Neural progenitor cell (in vitro differentiated cells): ENCODE measurements at regions not wholly inside any gene's neighbourhood (a gene's known extent, or its start where the extent isn't known, plus 50 kb on each side); places are given as distances from the start of the nearest gene placed in this dataset.
A peak's percentile ranks its signal among the peaks of the same experiment; 100 is the strongest.

Source experiments
- DNase-seq: peaks from one replicate; pipeline ENCODE4 v3.0.0-alpha.2; 2016; ENCODE audit warnings: low spot score
- H2AFZ ChIP-seq: fragments of 200-600 bp; sonication (generic); replicated peaks from 2 replicates; pipeline ENCODE4 v1.6.1; 2016; ENCODE audit warnings: antibody characterized with exemption
- H3F3A ChIP-seq: fragments of 200-600 bp; sonication (generic); 2 replicates; pipeline ENCODE4 v1.6.1; 2016; ENCODE audit warnings: antibody characterized with exemption, low read depth
- H3K27ac ChIP-seq: fragments of 200-600 bp; sonication (generic); 2 replicates; pipeline ENCODE4 v1.5.1; 2016; ENCODE audit warnings: mild to moderate bottlenecking
- H3K27me3 ChIP-seq: fragments of 200-600 bp; sonication (generic); 2 replicates; pipeline ENCODE4 v1.6.1; 2016; ENCODE audit warnings: mild to moderate bottlenecking, moderate library complexity
- H3K36me3 ChIP-seq: fragments of 200-600 bp; sonication (generic); 2 replicates; pipeline ENCODE4 v1.5.1; 2016
- H3K4me1 ChIP-seq: fragments of 200-600 bp; sonication (generic); 2 replicates; pipeline ENCODE4 v1.6.1; 2016; ENCODE audit warnings: mixed run types
- H3K4me2 ChIP-seq: fragments of 200-600 bp; sonication (generic); 2 replicates; pipeline ENCODE4 v1.6.1; 2016
- H3K4me3 ChIP-seq: fragments of 200-600 bp; sonication (generic); 2 replicates; pipeline ENCODE4 v1.5.1; 2016
- H3K79me2 ChIP-seq: fragments of 200-600 bp; sonication (generic); 2 replicates; pipeline ENCODE4 v1.6.1; 2016; ENCODE audit warnings: low read depth
- H3K9ac ChIP-seq: fragments of 200-600 bp; sonication (generic); 2 replicates; pipeline ENCODE4 v1.6.1; 2016
- H3K9me3 ChIP-seq: fragments of 200-600 bp; sonication (generic); 2 replicates; pipeline ENCODE4 v1.5.1; 2016; ENCODE audit warnings: low read depth
- H4K20me1 ChIP-seq: fragments of 200-600 bp; sonication (generic); 2 replicates; pipeline ENCODE4 v1.6.1; 2016; ENCODE audit warnings: low read depth
- H3K27ac Mint-ChIP-seq: 3 replicates; pipeline ENCODE4 v1.8.0; 2021; ENCODE audit warnings: mixed read lengths
- H3K27me3 Mint-ChIP-seq: 2 replicates; pipeline ENCODE4 v1.8.0; 2022; ENCODE audit warnings: low read depth, mild to moderate bottlenecking, inconsistent platforms, moderate library complexity, mixed read lengths; ENCODE audit not compliant: insufficient read depth
- H3K36me3 Mint-ChIP-seq: 3 replicates; pipeline ENCODE4 v1.8.0; 2021; ENCODE audit warnings: mixed read lengths
- H3K4me1 Mint-ChIP-seq: 3 replicates; pipeline ENCODE4 v1.8.0; 2021; ENCODE audit warnings: mixed read lengths
- H3K4me3 Mint-ChIP-seq: 3 replicates; pipeline ENCODE4 v1.8.0; 2021; ENCODE audit warnings: mild to moderate bottlenecking, moderate library complexity, mixed read lengths
- H3K9me3 Mint-ChIP-seq: 3 replicates; pipeline ENCODE4 v1.8.0; 2020; ENCODE audit warnings: mixed read lengths
- EZH2 ChIP-seq: fragments of 200-600 bp; sonication (generic); IDR thresholded peaks from 2 replicates; pipeline ENCODE4 v1.6.1; 2017; ENCODE audit warnings: antibody characterized with exemption, mild to moderate bottlenecking, moderate library complexity
- EZH2phosphoT487 ChIP-seq: fragments of 200-600 bp; sonication (generic); IDR thresholded peaks from 2 replicates; pipeline ENCODE4 v1.6.1; 2017; ENCODE audit warnings: antibody characterized with exemption
- TF ChIP-seq, protein P1 (sequence below): fragments of 200-600 bp; sonication (generic); IDR thresholded peaks from 2 replicates; pipeline ENCODE4 v1.5.1; 2017; ENCODE audit warnings: antibody characterized with exemption, mild to moderate bottlenecking

DNA sequence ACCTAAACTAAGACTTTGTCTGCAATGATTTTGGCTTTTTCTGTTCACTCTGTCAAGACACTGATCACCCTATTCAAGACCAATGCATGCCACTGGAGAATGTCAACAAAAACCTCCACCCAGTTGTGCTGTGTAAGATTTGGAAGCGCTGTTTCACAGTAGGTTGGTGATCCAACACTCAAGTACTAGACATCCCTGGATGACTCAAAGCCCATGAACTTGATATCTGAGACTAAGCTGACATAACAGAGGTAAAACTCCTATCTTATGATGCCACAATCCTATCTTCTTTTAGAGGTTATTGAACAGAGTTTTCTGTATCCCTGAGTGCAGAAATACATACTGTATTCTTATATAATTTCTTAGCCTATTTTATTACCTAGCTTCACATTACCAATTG is 251.3 kb upstream of the ETAA1 start:
- no peaks in the 10 kb centered on the region for H3K36me3 Mint-ChIP-seq
- Histone ChIP-seq H4K20me1 (no peaks in the 10 kb centered on the region), H3K9ac (no peak overlapping the region), H3K4me1 (no peaks in the 10 kb centered on the region), H2AFZ (no peak overlapping the region), H3K4me3 (no peak overlapping the region), H3K27ac (no peak overlapping the region), H3K36me3 (no peaks in the 10 kb centered on the region), H3K27me3 (no peaks in the 10 kb centered on the region), H3F3A (no peaks in the 10 kb centered on the region), H3K4me2 (no peak overlapping the region), H3K9me3 (no peaks in the 10 kb centered on the region), H3K79me2 (no peaks in the 10 kb centered on the region)
- no peak for TF ChIP-seq EZH2
- TF ChIP-seq EZH2phosphoT487: no peak
- TF ChIP-seq, protein P1, sequence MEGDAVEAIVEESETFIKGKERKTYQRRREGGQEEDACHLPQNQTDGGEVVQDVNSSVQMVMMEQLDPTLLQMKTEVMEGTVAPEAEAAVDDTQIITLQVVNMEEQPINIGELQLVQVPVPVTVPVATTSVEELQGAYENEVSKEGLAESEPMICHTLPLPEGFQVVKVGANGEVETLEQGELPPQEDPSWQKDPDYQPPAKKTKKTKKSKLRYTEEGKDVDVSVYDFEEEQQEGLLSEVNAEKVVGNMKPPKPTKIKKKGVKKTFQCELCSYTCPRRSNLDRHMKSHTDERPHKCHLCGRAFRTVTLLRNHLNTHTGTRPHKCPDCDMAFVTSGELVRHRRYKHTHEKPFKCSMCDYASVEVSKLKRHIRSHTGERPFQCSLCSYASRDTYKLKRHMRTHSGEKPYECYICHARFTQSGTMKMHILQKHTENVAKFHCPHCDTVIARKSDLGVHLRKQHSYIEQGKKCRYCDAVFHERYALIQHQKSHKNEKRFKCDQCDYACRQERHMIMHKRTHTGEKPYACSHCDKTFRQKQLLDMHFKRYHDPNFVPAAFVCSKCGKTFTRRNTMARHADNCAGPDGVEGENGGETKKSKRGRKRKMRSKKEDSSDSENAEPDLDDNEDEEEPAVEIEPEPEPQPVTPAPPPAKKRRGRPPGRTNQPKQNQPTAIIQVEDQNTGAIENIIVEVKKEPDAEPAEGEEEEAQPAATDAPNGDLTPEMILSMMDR: no peak
- H3K27ac Mint-ChIP-seq: no peak overlapping the region
- no peak overlapping the region for H3K4me3 Mint-ChIP-seq
- no peaks in the 10 kb centered on the region for H3K27me3 Mint-ChIP-seq
- DNase-seq: no peak
- H3K4me1 Mint-ChIP-seq: no peaks in the 10 kb centered on the region
- no peaks in the 10 kb centered on the region for H3K9me3 Mint-ChIP-seq

DNA sequence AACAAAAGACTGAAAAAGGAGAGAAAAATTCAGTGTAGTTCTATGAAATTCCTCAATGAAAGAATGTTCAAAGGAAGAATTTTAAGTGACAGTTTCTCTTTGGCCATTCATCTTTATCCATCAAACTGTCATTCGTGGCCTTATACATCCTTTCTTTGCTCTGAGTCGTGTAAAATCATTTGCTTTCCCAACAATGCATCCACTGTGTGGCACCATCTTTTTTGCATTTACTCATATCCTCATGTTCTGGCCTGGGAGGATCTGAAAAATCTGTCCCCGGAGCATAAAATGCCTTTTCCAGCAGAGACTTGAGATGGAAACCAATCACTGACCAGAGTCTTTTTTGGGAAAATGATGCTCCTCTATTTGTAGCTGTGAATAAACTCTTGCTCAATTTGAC is 240.3 kb upstream of the ETAA1 start:
- H3K4me3 ChIP-seq: no peak overlapping the region
- H3K36me3 Mint-ChIP-seq: no peaks in the 10 kb centered on the region
- no peak overlapping the region for H3K27ac ChIP-seq
- H3K27me3 Mint-ChIP-seq: no peaks in the 10 kb centered on the region
- no peaks in the 10 kb centered on the region for H4K20me1 ChIP-seq
- H3K9ac ChIP-seq: no peak overlapping the region
- H3K4me2 ChIP-seq: no peak overlapping the region
- H3K4me1 ChIP-seq: no peaks in the 10 kb centered on the region
- no peaks in the 10 kb centered on the region for H3F3A ChIP-seq
- no peak overlapping the region for H3K4me3 Mint-ChIP-seq
- no peaks in the 10 kb centered on the region for H3K27me3 ChIP-seq
- no peaks in the 10 kb centered on the region for H3K4me1 Mint-ChIP-seq
- peaks cover 7% of the 10 kb centered on the region for H3K9me3 ChIP-seq
- no peaks in the 10 kb centered on the region for H3K36me3 ChIP-seq
- DNase-seq: no peak
- no peaks in the 10 kb centered on the region for H3K79me2 ChIP-seq
- peaks cover 12% of the 10 kb centered on the region for H3K9me3 Mint-ChIP-seq
- H2AFZ ChIP-seq: no peak overlapping the region
- no peak for TF ChIP-seq EZH2phosphoT487
- TF ChIP-seq, protein P1: no peak
- TF ChIP-seq EZH2: no peak
- no peak overlapping the region for H3K27ac Mint-ChIP-seq

DNA sequence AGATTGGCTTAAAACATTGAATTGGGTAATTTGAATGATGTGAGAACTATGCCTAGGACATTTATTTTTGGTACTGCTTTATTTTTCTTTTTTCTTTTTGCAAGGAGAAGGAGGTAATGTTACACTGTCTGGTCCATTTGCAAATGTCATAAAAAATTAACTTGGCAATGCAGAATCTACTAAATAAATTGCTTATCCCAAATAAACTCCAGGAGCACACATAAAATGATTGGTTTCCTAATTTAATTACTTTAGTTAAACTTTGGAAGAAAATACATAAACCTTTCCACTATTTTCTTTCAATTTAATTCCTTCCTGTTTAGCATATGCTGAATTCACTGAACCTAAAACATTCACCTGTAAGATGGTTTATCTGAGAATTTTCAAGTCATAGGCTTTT is 238.4 kb upstream of the ETAA1 start:
- H3K4me2 ChIP-seq: no peak overlapping the region
- H3K9ac ChIP-seq: no peak overlapping the region
- no peaks in the 10 kb centered on the region for H3K36me3 ChIP-seq
- H3K27ac ChIP-seq: no peak overlapping the region
- Mint-ChIP-seq H3K27ac (no peak overlapping the region), H3K36me3 (no peaks in the 10 kb centered on the region), H3K4me3 (no peak overlapping the region), H3K27me3 (no peaks in the 10 kb centered on the region), H3K4me1 (no peaks in the 10 kb centered on the region), H3K9me3 (no peaks in the 10 kb centered on the region)
- no peaks in the 10 kb centered on the region for H3K4me1 ChIP-seq
- TF ChIP-seq EZH2phosphoT487: no peak
- TF ChIP-seq EZH2: no peak
- TF ChIP-seq, protein P1: no peak
- no peaks in the 10 kb centered on the region for H3K9me3 ChIP-seq
- no peaks in the 10 kb centered on the region for H4K20me1 ChIP-seq
- H2AFZ ChIP-seq: no peak overlapping the region
- no peak overlapping the region for H3K4me3 ChIP-seq
- H3K27me3 ChIP-seq: no peaks in the 10 kb centered on the region
- no peak for DNase-seq
- no peaks in the 10 kb centered on the region for H3K79me2 ChIP-seq
- no peaks in the 10 kb centered on the region for H3F3A ChIP-seq

DNA sequence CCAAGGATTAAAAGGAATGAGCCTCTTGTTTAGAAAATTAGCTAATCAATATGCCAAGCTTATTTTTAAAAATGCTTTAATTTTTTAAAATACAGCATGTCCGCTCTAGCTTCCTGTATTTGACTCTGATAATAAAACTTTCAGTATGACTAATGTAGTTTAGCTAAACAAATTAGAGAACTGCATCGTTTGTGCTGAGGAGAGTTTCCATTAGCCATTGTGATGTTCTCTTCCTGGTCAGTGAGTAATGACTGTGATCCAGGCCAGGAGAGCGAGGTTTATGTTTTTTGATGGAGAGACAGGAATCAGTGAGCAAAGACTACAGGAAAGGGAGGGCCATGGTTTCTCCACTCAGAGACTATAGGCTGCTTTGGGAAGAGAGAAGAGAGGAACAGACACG is 237.2 kb upstream of the ETAA1 start:
- Histone ChIP-seq H3K4me1 (no peaks in the 10 kb centered on the region), H3K27me3 (no peaks in the 10 kb centered on the region), H2AFZ (peak overlapping the region; percentile 60), H3K9me3 (no peaks in the 10 kb centered on the region), H3K27ac (no peak overlapping the region), H3F3A (no peaks in the 10 kb centered on the region), H3K79me2 (no peaks in the 10 kb centered on the region), H3K4me3 (no peak overlapping the region), H3K36me3 (no peaks in the 10 kb centered on the region), H3K9ac (no peak overlapping the region), H4K20me1 (no peaks in the 10 kb centered on the region), H3K4me2 (no peak overlapping the region)
- Mint-ChIP-seq H3K27ac (no peak overlapping the region), H3K36me3 (no peaks in the 10 kb centered on the region), H3K4me1 (no peaks in the 10 kb centered on the region), H3K4me3 (no peak overlapping the region), H3K9me3 (no peaks in the 10 kb centered on the region), H3K27me3 (no peaks in the 10 kb centered on the region)
- TF ChIP-seq EZH2phosphoT487 (no peak), EZH2 (no peak)
- TF ChIP-seq, protein P1: no peak
- no peak for DNase-seq
